ENCODE measurements at regions not wholly inside any gene's neighbourhood (a gene's known extent, or its start where the extent isn't known, plus 50 kb on each side); places are given as distances from the start of the nearest gene placed in this dataset.
A peak's percentile ranks its signal among the peaks of the same experiment; 100 is the strongest.

- no peak for DNase-seq
These were observed 304.8 kb upstream of the ZNF462 start for GRCh38 chr9:106557996-106558667.

DNA sequence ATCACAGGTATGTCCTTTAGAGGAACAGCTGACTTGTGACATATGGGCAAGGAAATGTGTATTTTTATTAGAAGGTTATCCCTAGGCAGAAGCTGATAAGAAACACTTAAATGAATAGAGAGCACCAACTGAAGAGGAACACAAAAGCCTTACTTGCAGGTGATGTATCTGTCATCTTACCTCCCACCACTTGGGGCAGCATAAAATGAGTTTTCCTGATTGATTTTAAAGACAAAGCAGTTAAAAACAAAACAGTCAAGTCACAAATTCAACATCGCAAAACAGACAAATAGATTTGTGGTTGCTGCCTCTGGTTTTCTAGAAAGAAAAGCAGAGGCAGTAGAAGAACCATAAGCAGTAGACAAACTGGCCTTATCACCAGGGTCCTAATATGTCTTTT, 302.4 kb upstream of the ZNF462 start:
- no peak for DNase-seq

DNA sequence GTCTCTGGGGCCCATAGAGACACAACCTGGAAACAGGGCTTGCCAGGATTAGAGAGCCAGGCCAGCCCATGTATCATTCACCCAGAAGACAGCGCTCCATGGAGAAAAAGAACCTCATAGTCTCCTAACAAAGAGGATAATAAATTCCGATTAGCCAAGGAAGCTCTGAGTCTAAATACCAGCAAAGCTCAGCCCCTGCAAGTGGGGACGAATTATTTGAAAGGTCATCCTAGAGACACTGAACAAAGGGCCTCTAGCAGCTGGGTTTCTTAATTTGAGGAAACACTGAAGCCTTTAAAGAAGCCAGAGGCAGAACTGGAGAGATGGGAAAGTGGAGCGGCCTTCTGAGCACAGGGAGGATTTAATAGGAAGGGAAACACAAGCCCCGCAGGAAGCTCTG, 287.1 kb upstream of the ZNF462 start:
- no peak for DNase-seq

GRCh38 chr9:106576232-106576760, 286.7 kb upstream of the ZNF462 start:
- peak; percentile 32 for DNase-seq

DNA sequence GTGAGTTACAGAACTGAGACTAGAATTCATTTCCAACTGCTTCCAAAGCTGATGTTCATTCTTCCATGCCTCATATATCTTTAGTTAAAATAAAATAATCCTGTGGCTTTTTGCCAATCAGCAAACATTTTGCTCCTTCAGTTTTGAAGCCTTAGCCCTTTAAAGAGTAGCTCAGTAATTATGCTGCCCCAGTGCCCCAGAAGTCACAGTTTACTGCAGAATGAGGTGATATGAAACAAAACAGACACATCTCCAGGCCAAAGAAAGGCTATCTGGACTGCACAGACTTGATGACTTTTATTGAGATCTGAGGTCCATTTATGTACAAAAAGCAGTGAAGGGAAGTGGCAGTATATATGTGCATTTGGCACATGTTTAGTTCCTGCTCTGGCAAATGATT, 285.8 kb upstream of the ZNF462 start:
- no peak for DNase-seq

- no peak for DNase-seq
These were observed 282.4 kb upstream of the ZNF462 start for GRCh38 chr9:106580546-106580945.

DNA sequence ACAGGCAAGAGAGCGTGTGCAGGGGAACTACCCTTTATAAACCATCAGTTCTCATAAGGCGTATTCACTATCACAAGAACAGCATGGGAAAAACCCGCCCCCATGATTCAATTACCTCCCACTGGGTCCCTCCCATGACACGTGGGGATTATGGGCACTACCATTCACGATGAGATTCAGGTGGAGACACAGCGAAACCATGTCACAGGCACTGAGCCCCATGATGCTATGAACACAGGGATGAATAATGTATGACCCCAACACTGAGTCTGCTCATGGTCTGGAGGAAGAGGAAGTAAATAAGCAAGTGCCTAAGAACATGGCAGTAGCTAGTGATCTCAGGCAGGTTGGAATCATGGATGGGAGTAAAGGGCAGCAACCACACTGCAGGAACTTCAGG, 281.0 kb upstream of the ZNF462 start:
- DNase-seq, result no peak

- DNase-seq, result no peak
These were observed 279.2 kb upstream of the ZNF462 start for GRCh38 chr9:106583751-106584150.

DNA sequence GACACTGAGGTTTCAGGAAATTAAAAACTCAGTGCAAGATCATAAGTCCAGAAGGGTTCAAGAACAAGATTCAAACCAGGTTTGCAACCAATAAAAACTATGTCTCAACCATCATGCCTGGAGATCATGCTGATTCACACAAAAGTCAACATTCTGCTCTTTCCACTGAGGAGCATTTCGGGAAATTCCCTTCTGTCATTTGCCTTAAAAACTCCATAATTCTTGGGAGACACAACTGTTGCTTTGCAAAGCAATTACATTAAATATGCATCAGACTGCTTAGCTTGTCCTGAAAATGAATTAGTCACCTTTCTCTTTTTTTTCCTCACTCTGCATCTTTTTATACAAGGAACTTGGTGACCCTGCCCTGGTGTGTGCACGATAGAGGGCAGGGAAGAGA, 275.9 kb upstream of the ZNF462 start:
- DNase-seq, result no peak

GRCh38 chr9:106588626-106589025, 274.3 kb upstream of the ZNF462 start:
- no peak for DNase-seq

DNA sequence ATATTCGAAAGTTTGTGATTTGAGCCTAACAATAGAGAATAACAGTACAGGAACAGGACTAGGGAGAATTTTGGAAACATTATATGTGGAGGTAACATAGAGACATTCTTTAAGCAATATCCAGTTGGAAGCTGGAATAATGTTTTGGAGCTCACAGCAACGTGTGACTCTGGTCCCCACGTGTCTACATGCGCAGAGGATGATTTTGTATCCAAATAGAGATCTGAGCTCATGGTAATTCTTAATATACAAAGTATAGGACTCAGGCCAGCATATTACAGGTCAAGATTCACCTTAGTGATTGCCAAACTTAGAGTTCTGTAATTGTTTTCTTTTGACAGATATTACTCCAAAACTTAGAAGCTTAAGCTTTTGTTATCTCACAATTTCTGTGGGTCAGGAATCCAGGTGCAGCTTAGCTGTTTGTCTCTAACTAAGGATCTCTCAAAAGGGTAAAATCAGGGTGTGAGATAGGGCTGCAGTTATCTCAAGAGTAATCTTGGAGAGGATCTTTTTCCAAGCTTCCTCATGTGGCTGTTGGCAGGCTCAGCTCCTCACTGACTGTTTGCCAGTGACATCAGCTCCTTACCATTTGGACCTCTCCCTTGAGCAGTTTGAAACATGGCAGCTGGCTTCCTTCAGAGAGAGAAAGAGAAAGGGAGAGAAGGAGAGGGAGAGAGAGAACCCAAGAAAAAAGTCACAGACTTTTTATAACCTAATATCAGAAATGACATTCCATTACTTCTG, 272.0 kb upstream of the ZNF462 start:
- DNase-seq, result no peak

GRCh38 chr9:106593201-106593600, 269.8 kb upstream of the ZNF462 start:
- DNase-seq, result no peak

DNA sequence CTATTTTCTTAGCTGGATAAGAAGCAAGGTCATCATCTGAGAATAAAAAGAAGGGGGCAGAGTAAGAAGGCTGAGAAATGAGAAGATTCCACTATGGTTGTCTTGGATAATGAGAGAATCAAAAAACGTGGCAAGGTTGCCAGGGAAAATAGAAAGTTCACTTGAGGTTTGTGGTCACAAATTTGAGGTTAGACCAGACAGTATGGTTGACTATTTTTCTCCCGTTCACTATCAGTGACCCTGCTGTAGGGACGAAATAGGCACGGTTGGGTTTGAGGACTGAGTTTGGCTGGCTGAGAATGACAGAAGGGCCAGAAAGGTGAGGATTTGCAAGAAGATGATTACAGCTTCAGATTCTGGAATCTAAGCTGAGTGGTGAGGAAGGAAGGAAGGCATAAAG, 266.0 kb upstream of the ZNF462 start:
- no peak for DNase-seq

DNA sequence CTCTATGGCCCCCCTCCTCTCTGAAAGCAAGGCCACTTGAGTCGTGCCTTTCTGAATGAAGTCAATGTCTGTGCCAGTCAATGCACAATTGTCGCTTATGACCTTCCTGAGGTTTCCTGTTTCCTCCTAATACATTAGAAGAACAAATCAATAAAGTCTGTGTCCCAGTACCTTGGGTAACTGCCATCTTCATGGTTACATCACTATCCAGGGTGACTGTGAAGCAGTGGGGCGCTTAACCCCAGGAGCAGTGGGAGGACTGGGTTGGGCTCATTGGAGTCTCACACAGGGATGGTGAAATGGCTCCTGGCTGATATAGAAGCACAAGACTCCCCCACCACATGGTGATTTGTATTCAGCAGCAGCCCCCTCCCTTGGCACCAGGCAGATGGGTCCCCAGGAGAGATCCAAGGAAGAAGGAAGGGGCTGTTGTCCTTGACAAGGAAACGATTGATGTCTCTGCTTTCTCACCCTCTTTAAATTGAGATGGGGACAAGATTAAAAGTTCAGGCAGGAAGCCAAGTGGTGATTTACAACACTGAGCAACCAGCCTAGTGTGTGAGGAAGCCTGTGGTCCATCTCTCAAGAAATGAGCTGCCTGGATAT, 261.9 kb upstream of the ZNF462 start:
- no peak for DNase-seq

GRCh38 chr9:106602344-106602743, 260.6 kb upstream of the ZNF462 start:
- no peak for DNase-seq

GRCh38 chr9:106613250-106613737, 249.7 kb upstream of the ZNF462 start:
- DNase-seq, result no peak

GRCh38 chr9:106615118-106615889, 247.7 kb upstream of the ZNF462 start:
- DNase-seq, result no peak

DNA sequence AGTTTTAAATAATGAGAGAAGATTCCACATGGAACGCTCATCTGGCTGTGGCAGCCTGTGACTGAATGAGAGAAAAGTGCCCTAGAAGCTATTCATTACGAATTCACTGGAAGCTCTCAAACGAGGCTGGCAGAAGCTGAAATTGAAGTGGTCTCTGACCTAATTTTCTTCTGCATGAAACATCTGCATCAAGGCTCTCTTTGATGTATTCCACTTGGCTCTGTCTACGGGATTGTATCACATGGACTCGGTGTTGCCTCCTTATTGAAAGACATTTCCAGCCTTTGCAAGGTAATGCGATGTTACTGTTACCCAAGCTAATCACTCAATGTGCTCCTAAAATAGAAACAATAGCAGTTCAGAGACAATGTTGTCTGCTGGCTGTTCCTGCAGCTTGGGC, 246.9 kb upstream of the ZNF462 start:
- no peak for DNase-seq

DNA sequence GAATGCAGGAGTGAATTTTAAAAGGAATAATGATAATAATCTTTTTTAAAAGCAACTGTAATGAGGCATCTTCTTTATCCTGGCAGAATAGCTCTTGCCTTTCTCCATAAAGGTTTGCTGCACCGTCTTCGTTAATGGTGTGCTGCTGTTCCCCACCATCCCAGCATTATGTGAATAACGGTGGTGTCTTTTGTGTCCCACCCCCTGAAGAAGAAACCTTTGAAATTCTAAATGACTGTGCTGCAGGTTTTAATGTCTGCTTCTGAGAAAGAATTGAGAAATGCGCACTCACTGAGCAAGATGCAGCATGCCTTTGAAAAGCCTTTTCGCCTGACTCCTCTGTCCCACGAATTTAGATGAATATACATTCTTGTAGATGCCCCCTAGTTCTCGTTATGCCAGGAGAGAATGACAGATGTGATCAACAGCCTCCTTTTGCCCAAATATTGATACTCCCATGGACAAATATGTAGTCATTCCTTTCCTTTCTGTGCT, 246.1 kb upstream of the ZNF462 start:
- DNase-seq, result no peak

- no peak for DNase-seq
These were observed 243.8 kb upstream of the ZNF462 start for GRCh38 chr9:106619211-106619610.

DNA sequence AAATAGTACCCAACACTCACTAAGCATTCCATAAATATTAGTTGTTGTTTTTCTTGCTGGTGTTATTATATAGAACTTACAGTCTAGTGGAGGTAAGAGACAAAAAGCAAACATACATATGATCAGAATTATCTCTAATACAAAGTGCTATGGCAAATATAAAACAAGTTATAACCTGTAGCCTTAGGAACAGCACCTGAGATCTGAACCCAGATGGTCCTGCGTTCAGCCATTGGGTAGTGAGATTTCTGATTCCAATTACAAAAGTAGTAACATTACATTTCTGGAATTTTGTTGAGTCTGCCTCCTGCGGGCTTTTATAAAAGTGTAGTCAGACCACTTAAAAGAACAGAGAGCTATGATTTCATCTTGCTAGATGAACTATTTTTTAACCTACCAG, 242.9 kb upstream of the ZNF462 start:
- no peak for DNase-seq

- no peak for DNase-seq
These were observed 242.1 kb upstream of the ZNF462 start for GRCh38 chr9:106620866-106621265.

Data from femur (tissue), 1 donor.